ENCODE measurements at regions not wholly inside any gene's neighbourhood (a gene's known extent, or its start where the extent isn't known, plus 50 kb on each side); places are given as distances from the start of the nearest gene placed in this dataset.

DNA sequence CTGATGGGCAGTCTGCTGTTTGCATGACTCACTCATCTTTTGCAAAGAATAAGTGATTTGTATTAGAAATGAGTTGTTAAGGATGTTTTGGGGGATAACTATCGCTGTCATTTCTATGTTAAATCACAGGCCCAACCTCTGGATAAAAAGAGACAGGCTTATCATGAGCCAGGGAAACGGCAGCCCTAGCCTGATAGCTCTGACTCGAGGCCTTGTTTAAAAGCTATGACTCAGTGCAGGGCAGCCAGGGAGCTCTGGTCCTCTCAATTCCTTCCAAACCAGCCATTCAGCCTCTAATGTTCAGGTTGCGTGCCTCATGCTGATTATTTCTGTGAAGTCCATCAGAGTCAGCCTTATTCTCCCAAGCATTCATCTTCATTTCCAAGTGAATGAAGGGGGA is 305.9 kb upstream of the HAND2 start:
- no peak for TF ChIP-seq CTCF (conservative IDR thresholded peaks at IDR 0.05 in 1 of 2, IDR thresholded peaks at IDR 0.05 in 1 of 2; ENCODE audit: extremely low read depth in 1 of 2, insufficient read depth in 1 of 2, low read depth in 1 of 2, low read length in 2 of 2)
- TF ChIP-seq EZH2 (IDR thresholded peaks at IDR 0.05; ENCODE audit: borderline replicate concordance, low read length), result no peak

Measured in mammary epithelial cell (primary cell).